Type B pancreatic cell (in vitro differentiated cells): ENCODE measurements at regions not wholly inside any gene's neighbourhood (a gene's known extent, or its start where the extent isn't known, plus 50 kb on each side); places are given as distances from the start of the nearest gene placed in this dataset.
A peak's percentile ranks its signal among the peaks of the same experiment; 100 is the strongest.

Experiments
- DNase-seq: peaks from one replicate; pipeline ENCODE4 v3.0.0; 2021; ENCODE audit warnings: mixed read lengths; ENCODE audit not compliant: unreplicated experiment; ENCODE audit errors: extremely low spot score
- H3K27ac Mint-ChIP-seq: 2 replicates; pipeline ENCODE4 v1.8.0; 2021; ENCODE audit warnings: mild to moderate bottlenecking, mixed read lengths
- H3K27me3 Mint-ChIP-seq: 2 replicates; pipeline ENCODE4 v1.8.0; 2021; ENCODE audit warnings: mixed read lengths
- H3K36me3 Mint-ChIP-seq: 2 replicates; pipeline ENCODE4 v1.8.0; 2021; ENCODE audit warnings: mixed read lengths
- H3K4me1 Mint-ChIP-seq: one replicate; pipeline ENCODE4 v1.8.0; 2021; ENCODE audit warnings: mixed read lengths; ENCODE audit not compliant: unreplicated experiment
- H3K4me3 Mint-ChIP-seq: 2 replicates; pipeline ENCODE4 v1.8.0; 2021; ENCODE audit warnings: mild to moderate bottlenecking, mixed read lengths
- H3K9me3 Mint-ChIP-seq: 2 replicates; pipeline ENCODE4 v1.8.0; 2021; ENCODE audit warnings: mixed read lengths
- TF ChIP-seq, protein P1 (sequence below): fragments of 200-600 bp; sonication (generic); conservative IDR thresholded peaks from 2 replicates; pipeline ENCODE4 v1.5.0; 2021; ENCODE audit warnings: antibody characterized with exemption, mild to moderate bottlenecking

DNA sequence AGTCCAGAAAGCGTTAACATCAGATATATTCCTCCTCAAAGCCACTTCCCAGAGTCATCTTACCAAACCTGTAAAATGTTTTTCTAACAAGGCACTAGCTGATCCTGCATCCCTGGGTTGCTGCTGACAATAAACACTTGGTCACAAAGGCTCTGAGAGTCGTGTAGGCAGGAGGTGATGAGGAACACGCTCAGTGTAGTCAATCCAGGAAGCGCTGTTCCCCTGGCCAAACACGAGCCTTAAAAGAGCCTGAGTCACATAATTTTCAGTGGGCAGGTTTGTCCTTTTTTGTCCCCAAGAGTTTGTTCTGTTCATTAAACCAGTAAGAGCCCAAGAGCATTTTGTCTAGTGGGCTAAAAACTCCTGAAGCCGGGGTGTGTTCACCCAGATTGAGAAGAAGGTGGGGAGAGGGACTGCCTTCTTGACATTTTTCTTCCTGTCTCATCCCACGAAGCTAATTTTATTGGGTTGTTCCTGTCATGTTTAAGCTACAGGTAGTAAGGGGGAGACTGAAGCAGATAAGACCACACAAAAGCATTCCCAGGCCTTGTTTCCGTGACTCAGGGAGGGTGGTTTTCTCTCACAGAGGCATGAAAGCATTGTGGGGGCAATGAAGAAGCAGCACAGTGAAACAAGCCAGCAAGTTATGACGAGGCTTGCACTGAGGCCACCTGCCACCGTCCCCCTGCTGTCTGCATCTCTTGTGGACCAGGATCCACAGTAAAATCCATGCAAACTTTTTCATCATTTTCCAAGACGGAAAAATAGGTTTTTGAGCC lies 73.7 kb downstream of the FOXB1 start:
- H3K4me1 Mint-ChIP-seq, result peaks cover 31% of the 10 kb centered on the region
- H3K27ac Mint-ChIP-seq, result no peak overlapping the region
- no peak overlapping the region for H3K4me3 Mint-ChIP-seq

DNA sequence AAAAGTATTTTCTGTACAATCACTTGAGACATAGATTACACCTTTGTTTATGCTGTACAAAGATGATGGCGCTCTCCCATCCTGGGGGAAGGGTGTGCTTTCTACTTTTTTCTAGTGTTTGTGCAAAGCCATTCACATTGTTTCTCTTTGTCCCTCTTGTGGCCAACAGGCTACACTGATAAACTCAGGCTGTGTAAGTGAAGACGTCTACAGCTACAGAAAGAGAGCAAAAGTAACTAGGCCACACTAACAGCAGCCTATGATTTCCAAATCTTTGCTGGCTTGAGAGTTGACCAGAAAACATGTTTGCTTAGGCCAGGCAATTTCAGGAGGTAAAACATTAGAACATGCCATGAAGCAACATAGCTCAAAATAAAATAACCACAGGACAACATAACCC lies 75.1 kb downstream of the FOXB1 start:
- Mint-ChIP-seq H3K36me3 (no peaks in the 10 kb centered on the region), H3K4me1 (peaks cover 20% of the 10 kb centered on the region), H3K27me3 (peaks cover 58% of the 10 kb centered on the region), H3K9me3 (peaks cover 6% of the 10 kb centered on the region), H3K4me3 (no peak overlapping the region), H3K27ac (no peak overlapping the region)
- TF ChIP-seq, protein P1, sequence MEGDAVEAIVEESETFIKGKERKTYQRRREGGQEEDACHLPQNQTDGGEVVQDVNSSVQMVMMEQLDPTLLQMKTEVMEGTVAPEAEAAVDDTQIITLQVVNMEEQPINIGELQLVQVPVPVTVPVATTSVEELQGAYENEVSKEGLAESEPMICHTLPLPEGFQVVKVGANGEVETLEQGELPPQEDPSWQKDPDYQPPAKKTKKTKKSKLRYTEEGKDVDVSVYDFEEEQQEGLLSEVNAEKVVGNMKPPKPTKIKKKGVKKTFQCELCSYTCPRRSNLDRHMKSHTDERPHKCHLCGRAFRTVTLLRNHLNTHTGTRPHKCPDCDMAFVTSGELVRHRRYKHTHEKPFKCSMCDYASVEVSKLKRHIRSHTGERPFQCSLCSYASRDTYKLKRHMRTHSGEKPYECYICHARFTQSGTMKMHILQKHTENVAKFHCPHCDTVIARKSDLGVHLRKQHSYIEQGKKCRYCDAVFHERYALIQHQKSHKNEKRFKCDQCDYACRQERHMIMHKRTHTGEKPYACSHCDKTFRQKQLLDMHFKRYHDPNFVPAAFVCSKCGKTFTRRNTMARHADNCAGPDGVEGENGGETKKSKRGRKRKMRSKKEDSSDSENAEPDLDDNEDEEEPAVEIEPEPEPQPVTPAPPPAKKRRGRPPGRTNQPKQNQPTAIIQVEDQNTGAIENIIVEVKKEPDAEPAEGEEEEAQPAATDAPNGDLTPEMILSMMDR, result peak; percentile 75
- DNase-seq, result no peak

More for the DNA sequence above, 73.7 kb downstream of the FOXB1 start:
- Mint-ChIP-seq H3K9me3 (peaks cover 6% of the 10 kb centered on the region), H3K27me3 (peaks cover 50% of the 10 kb centered on the region), H3K36me3 (no peaks in the 10 kb centered on the region)
- TF ChIP-seq, protein P1, result no peak
- no peak for DNase-seq

DNA sequence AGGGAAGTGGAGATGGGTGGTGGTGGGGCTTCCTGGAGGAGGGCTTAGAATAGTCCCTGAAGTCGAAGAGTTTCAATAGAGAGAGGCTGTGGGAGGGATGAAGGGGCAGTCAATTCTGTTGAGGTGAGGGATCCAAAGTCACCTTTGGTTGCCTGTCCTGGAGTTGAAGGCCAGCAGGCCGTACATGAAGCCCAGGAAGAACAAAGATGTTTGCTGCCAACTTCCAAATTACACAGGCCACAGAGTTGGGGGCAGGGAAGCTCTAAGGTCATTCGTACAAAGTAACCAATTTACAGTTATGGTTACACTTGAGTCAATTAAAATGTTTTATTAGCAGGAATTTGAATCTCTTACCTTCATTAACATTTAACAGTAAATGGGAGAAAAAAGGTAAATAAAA lies 77.9 kb downstream of the FOXB1 start:
- no peak overlapping the region for H3K4me3 Mint-ChIP-seq
- TF ChIP-seq, protein P1, result no peak
- H3K36me3 Mint-ChIP-seq, result no peaks in the 10 kb centered on the region
- peaks cover 12% of the 10 kb centered on the region for H3K4me1 Mint-ChIP-seq
- no peak overlapping the region for H3K27ac Mint-ChIP-seq
- H3K9me3 Mint-ChIP-seq, result peaks cover 6% of the 10 kb centered on the region
- peaks cover 60% of the 10 kb centered on the region for H3K27me3 Mint-ChIP-seq
- no peak for DNase-seq

DNA sequence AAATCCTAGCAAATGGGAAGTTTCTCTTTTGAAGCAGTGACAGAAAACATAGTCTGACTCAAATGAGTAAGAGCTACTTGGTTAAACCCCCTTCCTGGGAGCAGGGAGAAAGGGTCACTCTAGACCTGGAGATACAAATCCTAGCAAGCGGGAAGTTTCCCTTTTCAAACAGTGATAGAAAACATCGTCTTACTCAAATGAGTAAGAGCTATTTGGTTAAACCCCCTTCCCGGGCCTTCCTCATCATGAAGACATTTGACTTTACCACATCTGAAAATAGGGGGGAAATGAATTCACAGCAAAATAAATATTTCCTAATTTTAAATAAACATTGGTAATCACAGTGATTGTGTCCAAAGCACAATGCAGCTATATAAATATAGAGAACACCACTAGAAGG lies 79.2 kb downstream of the FOXB1 start:
- H3K4me1 Mint-ChIP-seq, result peaks cover 6% of the 10 kb centered on the region
- peaks cover 6% of the 10 kb centered on the region for H3K9me3 Mint-ChIP-seq
- TF ChIP-seq, protein P1, result no peak
- peaks cover 65% of the 10 kb centered on the region for H3K27me3 Mint-ChIP-seq
- DNase-seq, result no peak
- no peaks in the 10 kb centered on the region for H3K36me3 Mint-ChIP-seq
- no peak overlapping the region for H3K4me3 Mint-ChIP-seq
- H3K27ac Mint-ChIP-seq, result no peak overlapping the region

DNA sequence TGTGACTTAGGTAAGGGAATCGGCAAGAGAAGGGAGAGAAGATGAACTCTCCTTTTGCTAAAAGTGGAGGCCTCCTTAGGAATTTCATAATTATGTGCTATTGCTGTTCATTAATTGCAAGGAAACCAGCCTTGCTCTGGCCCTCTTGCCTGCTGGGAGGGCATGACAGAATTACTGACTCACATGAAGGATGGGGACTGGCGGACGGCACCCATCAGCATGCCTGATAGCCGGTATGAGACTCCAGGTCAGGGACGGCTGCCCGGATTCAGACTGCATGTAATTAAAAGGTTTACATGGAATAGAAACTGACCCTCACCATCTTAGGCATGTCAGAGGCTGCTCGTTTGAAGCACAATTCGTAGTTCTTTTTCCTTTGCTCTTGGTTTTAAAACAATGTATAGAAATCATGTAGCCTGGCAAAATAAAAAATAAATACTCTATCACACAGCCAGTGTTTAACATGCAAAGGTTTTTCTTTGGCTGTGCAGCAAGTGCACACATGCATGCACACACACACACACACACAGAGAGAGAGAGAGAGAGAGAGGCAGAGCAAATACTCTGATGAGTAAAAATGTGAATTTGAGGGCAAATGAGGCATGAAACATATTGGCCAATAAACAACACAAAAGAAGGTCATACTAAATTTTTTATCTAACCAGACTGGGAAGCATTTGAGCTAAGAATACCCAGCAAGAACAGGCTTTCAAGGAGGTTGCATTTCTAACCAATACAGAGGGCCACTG lies 82.7 kb downstream of the FOXB1 start:
- TF ChIP-seq, protein P1, result no peak
- Mint-ChIP-seq H3K9me3 (peaks cover 4% of the 10 kb centered on the region), H3K4me1 (peaks cover 12% of the 10 kb centered on the region), H3K4me3 (no peak overlapping the region), H3K27ac (no peak overlapping the region), H3K27me3 (peaks cover 70% of the 10 kb centered on the region), H3K36me3 (no peaks in the 10 kb centered on the region)
- no peak for DNase-seq
